ENCODE measurements at regions not wholly inside any gene's neighbourhood (a gene's known extent, or its start where the extent isn't known, plus 50 kb on each side); places are given as distances from the start of the nearest gene placed in this dataset.

DNA sequence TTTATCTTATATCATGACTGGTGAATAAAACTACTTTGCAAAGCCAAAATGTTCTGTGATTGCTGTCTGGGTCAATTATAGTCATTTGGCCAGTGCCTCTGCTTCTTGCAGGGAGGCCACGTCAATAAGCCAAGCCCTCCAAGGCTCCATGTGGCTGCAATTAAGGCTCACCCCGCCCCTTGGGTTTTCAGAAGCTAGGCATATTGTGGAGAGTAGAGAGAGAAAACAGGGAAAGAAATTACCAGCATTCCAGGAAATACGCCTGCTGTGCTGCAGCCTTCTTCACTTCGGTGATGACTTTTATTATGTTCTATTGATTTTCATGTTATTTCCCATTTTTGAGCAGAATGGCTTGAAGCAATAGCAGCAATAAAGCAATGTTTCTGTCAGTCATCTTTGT lies 319.7 kb downstream of the SOX11 start:
- DNase-seq (ENCODE audit: low read depth, low spot score) = no peak
- Histone ChIP-seq H3K27ac (ENCODE audit: control insufficient read depth, insufficient read depth, low read length) (no peak overlapping the region), H3K4me2 (ENCODE audit: control insufficient read depth, extremely low read depth, insufficient read depth, low read depth, low read length) (no peak overlapping the region), H3K36me3 (ENCODE audit: control insufficient read depth in 2 of 2, extremely low read depth in 1 of 2, insufficient read depth in 2 of 2, low read length in 2 of 2) (no peaks in the 10 kb centered on the region), H3K4me1 (ENCODE audit: control insufficient read depth, extremely low read depth, insufficient read depth, low read length) (no peaks in the 10 kb centered on the region), H3K9me3 (ENCODE audit: control insufficient read depth, low read depth, low read length) (peaks cover 2% of the 10 kb centered on the region), H3K27me3 (ENCODE audit: control insufficient read depth, extremely low read depth, insufficient read depth, low read length) (no peaks in the 10 kb centered on the region), H3K79me2 (ENCODE audit: control insufficient read depth, insufficient read depth, low read length) (no peaks in the 10 kb centered on the region), H3K9ac (ENCODE audit: control insufficient read depth, extremely low read depth, insufficient read depth, low read length) (no peak overlapping the region), H3K9me1 (ENCODE audit: control insufficient read depth, extremely low read depth, insufficient read depth, low read length) (no peaks in the 10 kb centered on the region), H4K20me1 (ENCODE audit: control insufficient read depth, extremely low read depth, insufficient read depth, low read length) (no peaks in the 10 kb centered on the region), H2AFZ (ENCODE audit: control insufficient read depth, low read length) (no peak overlapping the region), H3K4me3 (ENCODE audit: control insufficient read depth in 2 of 3, extremely low read depth in 1 of 3, insufficient read depth in 2 of 3, low read depth in 1 of 3, low read length in 3 of 3) (no peak overlapping the region)
- no peak for FAIRE-seq
- no peak for TF ChIP-seq EZH2 (IDR thresholded peaks at IDR 0.05; ENCODE audit: low read length)
- TF ChIP-seq, protein P1, sequence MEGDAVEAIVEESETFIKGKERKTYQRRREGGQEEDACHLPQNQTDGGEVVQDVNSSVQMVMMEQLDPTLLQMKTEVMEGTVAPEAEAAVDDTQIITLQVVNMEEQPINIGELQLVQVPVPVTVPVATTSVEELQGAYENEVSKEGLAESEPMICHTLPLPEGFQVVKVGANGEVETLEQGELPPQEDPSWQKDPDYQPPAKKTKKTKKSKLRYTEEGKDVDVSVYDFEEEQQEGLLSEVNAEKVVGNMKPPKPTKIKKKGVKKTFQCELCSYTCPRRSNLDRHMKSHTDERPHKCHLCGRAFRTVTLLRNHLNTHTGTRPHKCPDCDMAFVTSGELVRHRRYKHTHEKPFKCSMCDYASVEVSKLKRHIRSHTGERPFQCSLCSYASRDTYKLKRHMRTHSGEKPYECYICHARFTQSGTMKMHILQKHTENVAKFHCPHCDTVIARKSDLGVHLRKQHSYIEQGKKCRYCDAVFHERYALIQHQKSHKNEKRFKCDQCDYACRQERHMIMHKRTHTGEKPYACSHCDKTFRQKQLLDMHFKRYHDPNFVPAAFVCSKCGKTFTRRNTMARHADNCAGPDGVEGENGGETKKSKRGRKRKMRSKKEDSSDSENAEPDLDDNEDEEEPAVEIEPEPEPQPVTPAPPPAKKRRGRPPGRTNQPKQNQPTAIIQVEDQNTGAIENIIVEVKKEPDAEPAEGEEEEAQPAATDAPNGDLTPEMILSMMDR (optimal IDR thresholded peaks at IDR 0.05 in 1 of 3, IDR thresholded peaks at IDR 0.05 in 1 of 3, conservative IDR thresholded peaks at IDR 0.05 in 1 of 3; ENCODE audit: extremely low read depth in 1 of 3, insufficient read depth in 2 of 3, low read length in 3 of 3) = no peak
- dilution Hi-C loops (cut with MboI; ENCODE audit: extremely low pct_ligation_motif_present, low sequenced_read_pairs) = no loop called here

DNA sequence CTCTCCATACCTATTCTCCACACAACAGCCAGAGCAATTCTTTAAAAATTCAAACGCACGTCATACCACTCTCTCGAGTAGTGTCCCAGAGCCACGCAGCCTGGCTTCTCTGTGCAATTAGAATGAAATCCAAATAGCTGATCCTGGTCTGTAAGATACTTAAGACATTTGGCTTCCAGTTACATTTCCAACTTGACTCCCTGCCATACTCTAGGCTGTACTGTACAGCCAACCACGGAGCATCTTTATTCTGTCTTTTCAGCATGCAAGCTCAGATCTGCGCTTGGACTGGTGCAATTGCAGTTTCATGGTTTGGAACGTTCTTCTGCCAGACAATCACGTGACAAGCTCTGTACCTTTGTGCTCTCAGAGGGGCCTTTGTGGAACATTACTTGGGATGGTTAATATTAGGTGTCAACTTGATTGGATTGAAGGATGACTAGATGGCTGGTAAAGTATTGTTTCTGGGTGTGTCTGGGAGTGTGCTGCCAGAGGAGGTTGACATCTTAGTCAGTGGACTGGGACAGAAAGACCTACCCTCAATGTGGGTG lies 325.6 kb downstream of the SOX11 start:
- Histone ChIP-seq H3K4me1 (ENCODE audit: control insufficient read depth, extremely low read depth, insufficient read depth, low read length) (no peaks in the 10 kb centered on the region), H3K4me2 (ENCODE audit: control insufficient read depth, extremely low read depth, insufficient read depth, low read depth, low read length) (no peak overlapping the region), H3K9me3 (ENCODE audit: control insufficient read depth, low read depth, low read length) (no peaks in the 10 kb centered on the region), H2AFZ (ENCODE audit: control insufficient read depth, low read length) (no peak overlapping the region), H3K79me2 (ENCODE audit: control insufficient read depth, insufficient read depth, low read length) (no peaks in the 10 kb centered on the region), H3K9me1 (ENCODE audit: control insufficient read depth, extremely low read depth, insufficient read depth, low read length) (no peaks in the 10 kb centered on the region), H3K4me3 (ENCODE audit: control insufficient read depth in 2 of 3, extremely low read depth in 1 of 3, insufficient read depth in 2 of 3, low read depth in 1 of 3, low read length in 3 of 3) (no peak overlapping the region), H4K20me1 (ENCODE audit: control insufficient read depth, extremely low read depth, insufficient read depth, low read length) (no peaks in the 10 kb centered on the region), H3K27ac (ENCODE audit: control insufficient read depth, insufficient read depth, low read length) (no peak overlapping the region), H3K9ac (ENCODE audit: control insufficient read depth, extremely low read depth, insufficient read depth, low read length) (no peak overlapping the region), H3K36me3 (ENCODE audit: control insufficient read depth in 2 of 2, extremely low read depth in 1 of 2, insufficient read depth in 2 of 2, low read length in 2 of 2) (no peaks in the 10 kb centered on the region), H3K27me3 (ENCODE audit: control insufficient read depth, extremely low read depth, insufficient read depth, low read length) (no peaks in the 10 kb centered on the region)
- no peak for TF ChIP-seq EZH2 (IDR thresholded peaks at IDR 0.05; ENCODE audit: low read length)
- TF ChIP-seq, protein P1 (optimal IDR thresholded peaks at IDR 0.05 in 1 of 3, IDR thresholded peaks at IDR 0.05 in 1 of 3, conservative IDR thresholded peaks at IDR 0.05 in 1 of 3; ENCODE audit: extremely low read depth in 1 of 3, insufficient read depth in 2 of 3, low read length in 3 of 3) = no peak
- DNase-seq (ENCODE audit: low read depth, low spot score) (no peak), FAIRE-seq (no peak)
- dilution Hi-C loops (cut with MboI; ENCODE audit: extremely low pct_ligation_motif_present, low sequenced_read_pairs) = no loop called here
